ENCODE measurements at regions not wholly inside any gene's neighbourhood (a gene's known extent, or its start where the extent isn't known, plus 50 kb on each side); places are given as distances from the start of the nearest gene placed in this dataset.

DNA sequence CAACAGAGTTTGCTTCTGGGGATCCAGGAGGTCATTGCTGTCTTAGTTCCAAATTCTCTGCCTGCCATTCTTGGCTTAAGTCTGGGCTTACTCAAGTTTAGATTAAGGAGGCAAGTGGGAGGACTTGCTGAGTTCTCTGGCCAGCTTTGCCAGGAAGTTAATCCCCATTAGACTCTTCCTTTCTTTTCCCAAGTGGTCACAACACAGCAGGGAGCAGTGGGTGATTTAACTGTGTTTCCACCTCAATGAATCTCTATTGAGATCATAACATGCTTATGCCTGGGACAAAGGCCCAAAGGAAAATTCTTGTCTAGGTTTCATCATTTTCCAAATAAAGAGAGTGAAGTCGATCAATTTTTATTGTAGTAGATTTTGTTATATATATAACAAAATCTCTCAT lies 1159.6 kb downstream of the SORCS3 start:
- TF ChIP-seq, protein P1, sequence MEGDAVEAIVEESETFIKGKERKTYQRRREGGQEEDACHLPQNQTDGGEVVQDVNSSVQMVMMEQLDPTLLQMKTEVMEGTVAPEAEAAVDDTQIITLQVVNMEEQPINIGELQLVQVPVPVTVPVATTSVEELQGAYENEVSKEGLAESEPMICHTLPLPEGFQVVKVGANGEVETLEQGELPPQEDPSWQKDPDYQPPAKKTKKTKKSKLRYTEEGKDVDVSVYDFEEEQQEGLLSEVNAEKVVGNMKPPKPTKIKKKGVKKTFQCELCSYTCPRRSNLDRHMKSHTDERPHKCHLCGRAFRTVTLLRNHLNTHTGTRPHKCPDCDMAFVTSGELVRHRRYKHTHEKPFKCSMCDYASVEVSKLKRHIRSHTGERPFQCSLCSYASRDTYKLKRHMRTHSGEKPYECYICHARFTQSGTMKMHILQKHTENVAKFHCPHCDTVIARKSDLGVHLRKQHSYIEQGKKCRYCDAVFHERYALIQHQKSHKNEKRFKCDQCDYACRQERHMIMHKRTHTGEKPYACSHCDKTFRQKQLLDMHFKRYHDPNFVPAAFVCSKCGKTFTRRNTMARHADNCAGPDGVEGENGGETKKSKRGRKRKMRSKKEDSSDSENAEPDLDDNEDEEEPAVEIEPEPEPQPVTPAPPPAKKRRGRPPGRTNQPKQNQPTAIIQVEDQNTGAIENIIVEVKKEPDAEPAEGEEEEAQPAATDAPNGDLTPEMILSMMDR (IDR thresholded peaks at IDR 0.05; ENCODE audit: low read length, missing control alignments): no peak
- DNase-seq (ENCODE audit: low read depth): peak; percentile 1
- H3K4me3 ChIP-seq (replicated peaks; ENCODE audit: low read depth, low read length): no peak overlapping the region

DNA sequence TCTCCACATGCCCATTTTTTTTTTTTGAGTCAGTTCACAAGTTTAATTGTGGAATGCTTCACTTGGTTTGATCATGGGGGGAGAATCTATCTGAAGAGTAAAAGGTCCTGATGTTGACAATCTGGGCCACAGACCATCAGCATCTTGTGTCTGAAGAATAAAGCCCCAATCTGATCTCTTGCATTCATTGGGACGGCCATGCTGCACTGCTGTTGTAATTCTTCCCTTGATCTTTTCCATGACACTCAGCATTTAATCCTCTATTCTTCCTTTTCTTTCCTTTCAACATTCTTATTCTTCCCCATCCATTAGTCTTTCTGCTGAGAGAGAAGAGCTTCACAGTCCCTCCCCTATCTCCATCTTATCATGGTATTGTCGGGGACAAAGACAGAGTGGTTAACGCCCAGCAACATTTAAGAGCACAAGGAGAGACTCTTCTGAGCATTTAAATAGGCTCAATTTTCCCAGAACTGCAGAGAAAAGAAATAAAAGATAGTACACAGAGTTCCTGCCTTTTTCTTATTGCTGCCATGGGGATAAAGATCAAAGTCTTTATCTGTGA lies 1157.3 kb downstream of the SORCS3 start:
- TF ChIP-seq, protein P1 (IDR thresholded peaks at IDR 0.05; ENCODE audit: low read length, missing control alignments): no peak
- no peak overlapping the region for H3K4me3 ChIP-seq (replicated peaks; ENCODE audit: low read depth, low read length)
- no peak for DNase-seq (ENCODE audit: low read depth)

DNA sequence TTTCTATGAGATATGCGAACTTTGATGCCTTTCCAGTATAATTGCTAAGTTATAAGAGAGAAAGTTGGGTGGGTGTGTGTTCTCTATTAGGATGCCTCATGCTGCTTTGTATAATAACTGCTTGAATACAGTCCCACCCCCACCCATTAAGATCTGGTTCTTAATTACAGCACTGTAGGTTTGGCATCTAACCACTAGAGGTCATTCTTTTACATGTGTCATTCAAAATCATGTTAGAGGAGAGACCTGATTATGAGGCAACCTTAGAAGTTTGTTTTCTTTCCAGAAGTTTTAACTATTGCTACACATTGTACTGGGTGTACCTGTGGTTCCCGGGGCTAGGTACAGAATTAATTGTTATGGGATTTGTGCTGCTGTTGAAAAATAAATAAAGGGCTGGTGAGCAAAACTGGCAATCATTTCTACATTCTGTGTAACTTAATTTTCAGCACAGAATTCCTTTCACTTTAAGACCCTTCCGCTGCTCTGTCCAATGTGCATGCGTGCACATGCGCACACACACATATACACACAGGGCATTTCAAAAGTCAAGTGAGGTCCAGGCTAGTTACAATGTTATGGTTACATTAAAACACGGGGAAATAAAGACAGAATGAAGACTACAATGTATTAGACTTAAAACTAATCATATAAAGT lies 1156.3 kb downstream of the SORCS3 start:
- TF ChIP-seq, protein P1 (IDR thresholded peaks at IDR 0.05; ENCODE audit: low read length, missing control alignments): peak; percentile 35
- no peak overlapping the region for H3K4me3 ChIP-seq (replicated peaks; ENCODE audit: low read depth, low read length)
- DNase-seq (ENCODE audit: low read depth): peak; percentile 33

DNA sequence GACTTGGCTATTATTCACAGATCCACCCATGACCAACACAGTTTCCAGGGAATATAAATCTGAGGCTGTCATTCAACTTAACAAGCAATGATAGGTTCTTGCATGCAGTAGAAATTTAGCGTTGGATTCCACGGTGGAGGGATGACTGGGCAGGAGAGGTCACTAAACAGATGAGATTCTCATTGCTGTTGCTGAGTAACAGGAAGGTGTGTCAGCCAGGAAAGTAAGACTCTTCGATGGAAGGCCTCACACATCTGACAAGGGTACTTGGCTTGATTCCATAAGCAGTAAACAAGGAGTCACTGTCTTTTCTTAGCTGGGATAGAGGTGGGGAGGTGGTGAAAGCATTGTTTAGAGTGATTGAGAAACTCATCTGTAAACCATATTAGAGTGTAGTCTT lies 1152.0 kb downstream of the SORCS3 start:
- TF ChIP-seq, protein P1 (IDR thresholded peaks at IDR 0.05; ENCODE audit: low read length, missing control alignments): no peak
- peak; percentile 2 for DNase-seq (ENCODE audit: low read depth)
- no peak overlapping the region for H3K4me3 ChIP-seq (replicated peaks; ENCODE audit: low read depth, low read length)

DNA sequence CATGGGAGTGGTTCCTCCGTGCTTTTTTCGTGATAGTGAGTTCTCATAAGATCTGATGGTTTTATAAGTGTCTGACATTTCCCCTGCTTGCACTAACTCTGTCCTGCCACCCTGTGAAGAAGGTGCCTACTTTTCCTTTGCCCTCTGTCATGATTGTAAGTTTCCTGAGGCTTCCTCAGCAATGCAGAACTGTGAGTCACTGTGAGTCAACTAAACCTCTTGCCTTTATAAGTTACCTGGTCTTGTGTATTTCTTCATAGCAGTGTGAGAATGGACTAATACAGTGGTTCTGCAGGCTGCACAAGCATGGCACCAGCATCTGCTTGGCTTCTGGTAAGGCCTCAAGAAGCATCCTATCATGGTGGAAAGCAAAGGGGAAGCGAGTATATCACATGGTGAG lies 1144.6 kb downstream of the SORCS3 start:
- no peak overlapping the region for H3K4me3 ChIP-seq (replicated peaks; ENCODE audit: low read depth, low read length)
- DNase-seq (ENCODE audit: low read depth): no peak
- TF ChIP-seq, protein P1 (IDR thresholded peaks at IDR 0.05; ENCODE audit: low read length, missing control alignments): no peak

DNA sequence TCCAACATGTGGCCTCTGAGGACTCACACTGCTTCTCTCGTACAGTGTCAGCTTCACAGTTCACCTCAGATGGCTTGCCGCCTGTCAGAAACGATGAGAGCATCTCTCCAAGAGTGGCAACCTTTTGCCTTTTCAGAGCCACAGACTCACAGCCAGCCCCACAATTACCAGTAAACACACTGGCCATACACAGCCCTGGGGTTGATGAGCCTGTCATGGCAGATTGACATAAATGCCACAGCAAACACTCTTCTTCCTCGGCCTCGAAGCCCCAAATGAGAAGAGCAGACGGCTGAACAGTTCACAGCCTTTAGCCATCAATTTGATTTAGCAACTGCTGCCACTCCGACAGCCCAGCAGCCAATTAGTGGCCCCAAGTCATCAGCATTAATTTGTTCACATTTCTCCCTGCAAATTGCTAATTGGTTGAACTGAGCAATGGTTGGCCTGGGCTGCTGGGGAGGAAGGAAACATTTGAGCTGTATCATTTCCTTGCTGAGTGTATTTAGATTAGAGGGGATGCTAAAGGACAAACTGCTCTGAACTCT lies 1142.9 kb downstream of the SORCS3 start:
- TF ChIP-seq, protein P1 (IDR thresholded peaks at IDR 0.05; ENCODE audit: low read length, missing control alignments): no peak
- DNase-seq (ENCODE audit: low read depth): no peak
- H3K4me3 ChIP-seq (replicated peaks; ENCODE audit: low read depth, low read length): no peak overlapping the region
